ENCODE measurements at regions not wholly inside any gene's neighbourhood (a gene's known extent, or its start where the extent isn't known, plus 50 kb on each side); places are given as distances from the start of the nearest gene placed in this dataset.

DNA sequence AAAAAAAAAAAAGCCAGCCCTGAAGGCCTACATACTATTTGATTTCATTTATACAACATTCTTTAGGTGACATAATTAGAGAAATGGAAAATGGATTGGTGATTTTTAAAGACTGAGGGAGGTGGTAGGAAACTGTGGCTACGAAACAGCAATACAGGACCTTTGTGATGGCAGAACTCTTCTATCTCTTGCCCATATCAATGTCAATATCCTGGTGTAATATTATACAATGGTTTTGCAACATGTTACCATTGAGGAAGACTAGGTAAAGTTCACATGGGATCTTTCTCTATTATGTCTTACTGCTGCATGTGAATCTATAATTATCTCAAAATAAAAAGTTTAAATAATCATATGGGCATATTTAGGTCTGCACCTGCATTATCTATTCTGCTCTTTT lies 371.2 kb downstream of the ETS1 start:
- TF ChIP-seq SUZ12 (IDR thresholded peaks at IDR 0.05; ENCODE audit: extremely low read depth, insufficient read depth, insufficient read length) (no peak), ZNF274 (IDR thresholded peaks at IDR 0.05; ENCODE audit: low read depth, low read length) (no peak), YY1 (IDR thresholded peaks at IDR 0.05; ENCODE audit: insufficient read depth, insufficient read length) (no peak)
